Astrocyte of the cerebellum (primary cell): ENCODE measurements at regions not wholly inside any gene's neighbourhood (a gene's known extent, or its start where the extent isn't known, plus 50 kb on each side); places are given as distances from the start of the nearest gene placed in this dataset.

ENCODE experiments used
- DNase-seq: peaks from one replicate; pipeline ENCODE4 v3.0.0-alpha.2; 2011; ENCODE audit warnings: low read depth
- H3K4me3 ChIP-seq: 2 replicates; pipeline ENCODE4 v1.5.1; 2011; ENCODE audit warnings: mild to moderate bottlenecking, low read depth, low read length, moderate library complexity
- CTCF ChIP-seq: IDR thresholded peaks from 2 replicates; pipeline ENCODE4 v1.5.1; 2012; ENCODE audit warnings: low read length, low read depth, moderate library complexity, mild to moderate bottlenecking; ENCODE audit errors: missing control alignments
- in situ Hi-C: cut with HindIII; loops from 2 replicates; pipeline ENCODE4 v1.10.0; 2017; ENCODE audit warnings: low sequenced_read_pairs

GRCh38 chr13:80199067-80199466 is 141.9 kb downstream of the SPRY2 start:
- no peak for TF ChIP-seq CTCF
- H3K4me3 ChIP-seq = no peak overlapping the region
- in situ Hi-C loops = no loop called here
- DNase-seq = no peak

- in situ Hi-C loops = no loop called here
- no peak for DNase-seq
- no peak for TF ChIP-seq CTCF
- H3K4me3 ChIP-seq = no peak overlapping the region
Measured at GRCh38 chr13:80196756-80197155, 144.2 kb downstream of the SPRY2 start.

DNA sequence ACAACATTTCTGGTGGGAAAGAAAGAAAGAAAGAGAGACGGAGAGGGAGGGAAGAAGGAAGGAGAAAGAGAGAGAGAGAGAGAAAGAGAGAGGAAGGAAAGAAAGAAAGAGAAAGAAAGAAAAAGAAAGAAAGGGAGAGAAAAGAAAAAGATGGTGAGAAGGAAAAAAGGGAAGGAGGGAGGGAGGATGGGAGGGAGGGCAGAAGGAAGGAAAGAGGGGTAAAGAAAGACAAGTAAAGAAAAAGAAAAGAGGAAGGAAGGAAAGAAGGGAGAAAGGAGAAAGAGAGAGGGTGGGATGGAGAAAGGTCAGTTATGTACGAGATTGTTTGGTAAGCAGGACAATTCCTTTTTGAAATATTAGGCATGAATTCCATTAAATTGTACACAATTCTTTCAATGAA is 145.3 kb downstream of the SPRY2 start:
- H3K4me3 ChIP-seq = no peak overlapping the region
- no peak for DNase-seq
- in situ Hi-C loops = no loop called here
- no peak for TF ChIP-seq CTCF

GRCh38 chr13:80189889-80190597 is 150.9 kb downstream of the SPRY2 start:
- in situ Hi-C loops = no loop called here
- H3K4me3 ChIP-seq = no peak overlapping the region
- no peak for DNase-seq
- TF ChIP-seq CTCF = no peak

DNA sequence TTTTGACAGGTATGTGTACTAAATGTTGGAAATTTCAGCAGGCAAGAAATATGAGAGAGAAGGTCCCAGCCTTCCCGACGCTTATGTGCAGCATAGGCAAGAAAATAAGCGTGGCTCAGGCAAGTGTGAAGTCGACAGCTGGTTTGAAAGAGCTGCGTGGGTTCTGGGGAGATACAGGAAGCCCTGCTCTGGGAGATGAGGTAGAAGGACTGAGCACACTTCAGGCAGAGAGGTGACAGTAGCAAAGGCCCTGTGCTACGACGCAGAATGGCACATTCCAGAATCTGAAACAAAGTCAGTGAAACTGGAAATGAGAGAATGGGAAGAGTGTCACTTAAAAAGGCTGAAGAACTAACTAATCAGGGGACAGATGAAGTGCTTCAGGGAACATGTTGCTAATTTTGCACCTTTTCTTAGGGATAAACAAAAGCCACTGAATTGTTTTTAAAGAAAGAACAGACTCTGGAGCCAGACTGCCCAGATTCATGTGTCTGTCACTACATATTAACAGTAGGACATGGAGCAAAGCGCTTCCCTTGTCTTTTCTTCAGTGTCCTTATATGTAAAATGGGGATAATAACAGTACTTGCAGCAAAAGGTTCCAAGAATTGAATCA is 160.1 kb downstream of the SPRY2 start:
- no peak for TF ChIP-seq CTCF
- in situ Hi-C loops = no loop called here
- no peak for DNase-seq

GRCh38 chr13:80177327-80177726 is 163.6 kb downstream of the SPRY2 start:
- TF ChIP-seq CTCF = no peak
- no peak overlapping the region for H3K4me3 ChIP-seq
- in situ Hi-C loops = no loop called here
- DNase-seq = no peak

More for the DNA sequence above, 160.1 kb downstream of the SPRY2 start:
- no peak overlapping the region for H3K4me3 ChIP-seq
